ENCODE measurements at regions not wholly inside any gene's neighbourhood (a gene's known extent, or its start where the extent isn't known, plus 50 kb on each side); places are given as distances from the start of the nearest gene placed in this dataset.

DNA sequence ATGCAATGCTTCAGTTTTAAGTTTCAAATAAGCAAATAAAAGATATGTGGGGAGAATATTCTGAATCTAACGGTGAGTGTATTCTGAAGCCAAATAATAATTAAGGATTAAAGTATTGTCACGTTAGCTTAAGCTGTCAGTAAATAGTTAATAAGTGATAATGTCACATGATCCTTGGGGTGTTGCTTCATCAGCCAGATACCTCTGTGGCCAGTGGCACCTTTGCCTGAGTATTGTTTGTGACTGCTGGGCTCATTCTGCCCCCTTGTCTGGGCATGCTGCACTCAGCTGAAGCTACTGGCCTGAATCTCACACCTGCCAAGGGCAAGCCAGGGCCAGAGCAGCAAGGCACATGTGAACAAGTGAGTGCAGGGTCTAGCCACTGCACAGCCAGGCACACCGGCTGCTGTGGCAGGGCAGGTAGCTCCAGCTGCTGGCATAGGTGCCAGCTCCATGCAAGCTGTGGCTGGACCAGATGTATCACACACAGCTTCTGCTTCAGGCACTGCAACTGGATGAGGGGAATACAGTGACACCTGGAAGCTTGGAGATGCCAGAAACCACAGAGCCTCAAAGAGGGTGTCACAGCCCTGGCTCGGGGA is 739.7 kb downstream of the SLC6A15 start:
- no peaks in the 10 kb centered on the region for H3K27me3 Mint-ChIP-seq (ENCODE audit: unreplicated experiment)
- no peak overlapping the region for H3K4me3 Mint-ChIP-seq (ENCODE audit: unreplicated experiment)
- H3K36me3 Mint-ChIP-seq (ENCODE audit: unreplicated experiment) = no peaks in the 10 kb centered on the region
- no peak for TF ChIP-seq CTCF (IDR thresholded peaks at IDR 0.05; ENCODE audit: partially characterized antibody, unreplicated experiment)
- no peaks in the 10 kb centered on the region for H3K9me3 Mint-ChIP-seq (ENCODE audit: unreplicated experiment)
- no peak overlapping the region for H3K27ac Mint-ChIP-seq (ENCODE audit: unreplicated experiment)
- no peak for DNase-seq
- no peaks in the 10 kb centered on the region for H3K4me1 Mint-ChIP-seq (ENCODE audit: low read depth, unreplicated experiment)

GRCh38 chr12:84166812-84167211 is 745.8 kb downstream of the SLC6A15 start:
- no peaks in the 10 kb centered on the region for H3K27me3 Mint-ChIP-seq (ENCODE audit: unreplicated experiment)
- no peaks in the 10 kb centered on the region for H3K4me1 Mint-ChIP-seq (ENCODE audit: low read depth, unreplicated experiment)
- no peak for DNase-seq
- no peaks in the 10 kb centered on the region for H3K36me3 Mint-ChIP-seq (ENCODE audit: unreplicated experiment)
- no peak for TF ChIP-seq CTCF (IDR thresholded peaks at IDR 0.05; ENCODE audit: partially characterized antibody, unreplicated experiment)
- no peaks in the 10 kb centered on the region for H3K9me3 Mint-ChIP-seq (ENCODE audit: unreplicated experiment)
- no peak overlapping the region for H3K4me3 Mint-ChIP-seq (ENCODE audit: unreplicated experiment)
- H3K27ac Mint-ChIP-seq (ENCODE audit: unreplicated experiment) = no peak overlapping the region

DNA sequence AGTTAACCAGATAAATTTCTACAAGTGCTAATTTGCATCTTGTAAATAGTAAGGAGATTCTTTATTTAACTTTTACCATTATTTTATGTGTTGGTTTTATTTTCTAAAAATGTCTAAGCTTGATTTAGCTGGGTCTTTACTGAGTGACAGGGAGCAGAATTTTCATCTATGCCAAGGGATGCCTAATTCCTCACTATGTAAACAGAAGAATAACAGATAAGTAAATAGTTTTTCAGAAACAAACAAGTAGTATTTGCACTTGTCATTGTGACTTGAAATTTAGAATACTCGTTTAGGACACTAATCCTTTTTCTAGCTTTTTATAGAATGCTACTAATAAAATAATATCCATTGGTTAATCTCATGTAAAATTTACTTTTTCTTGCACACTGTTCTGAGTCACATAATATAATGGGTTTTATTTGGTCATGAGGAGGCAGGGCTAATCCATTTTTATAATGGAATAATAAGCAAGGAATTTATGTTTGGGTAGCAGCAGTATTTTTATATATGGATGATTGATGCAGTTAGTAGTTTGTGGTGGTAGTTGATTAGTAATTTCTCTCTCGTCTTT is 746.5 kb downstream of the SLC6A15 start:
- Mint-ChIP-seq H3K36me3 (ENCODE audit: unreplicated experiment) (no peaks in the 10 kb centered on the region), H3K4me1 (ENCODE audit: low read depth, unreplicated experiment) (no peaks in the 10 kb centered on the region), H3K27me3 (ENCODE audit: unreplicated experiment) (no peaks in the 10 kb centered on the region), H3K4me3 (ENCODE audit: unreplicated experiment) (no peak overlapping the region), H3K27ac (ENCODE audit: unreplicated experiment) (no peak overlapping the region), H3K9me3 (ENCODE audit: unreplicated experiment) (no peaks in the 10 kb centered on the region)
- no peak for DNase-seq
- no peak for TF ChIP-seq CTCF (IDR thresholded peaks at IDR 0.05; ENCODE audit: partially characterized antibody, unreplicated experiment)

GRCh38 chr12:84161296-84161695 is 751.3 kb downstream of the SLC6A15 start:
- Mint-ChIP-seq H3K9me3 (ENCODE audit: unreplicated experiment) (no peaks in the 10 kb centered on the region), H3K36me3 (ENCODE audit: unreplicated experiment) (no peaks in the 10 kb centered on the region), H3K27ac (ENCODE audit: unreplicated experiment) (no peak overlapping the region), H3K4me1 (ENCODE audit: low read depth, unreplicated experiment) (no peaks in the 10 kb centered on the region), H3K4me3 (ENCODE audit: unreplicated experiment) (no peak overlapping the region), H3K27me3 (ENCODE audit: unreplicated experiment) (no peaks in the 10 kb centered on the region)
- TF ChIP-seq CTCF (IDR thresholded peaks at IDR 0.05; ENCODE audit: partially characterized antibody, unreplicated experiment) = no peak
- DNase-seq = no peak

DNA sequence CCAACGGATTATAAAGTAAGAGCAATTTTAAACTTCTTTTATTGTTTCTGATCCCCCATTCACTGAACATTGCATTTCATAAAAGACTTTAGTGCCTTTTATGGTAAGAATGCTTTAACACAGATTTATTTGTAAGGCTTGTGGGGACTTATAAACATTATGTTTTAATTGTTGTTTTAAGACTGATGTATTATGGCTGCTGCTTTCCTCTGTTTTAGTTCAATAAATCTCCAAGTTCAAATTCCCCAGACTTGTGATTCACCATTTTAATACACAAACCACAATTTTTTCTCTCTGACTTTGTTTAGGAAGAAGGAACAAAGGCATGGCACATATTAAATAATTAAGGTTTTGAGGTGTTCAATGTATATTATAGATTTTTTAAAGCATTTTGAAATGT is 753.3 kb downstream of the SLC6A15 start:
- DNase-seq = no peak
- TF ChIP-seq CTCF (IDR thresholded peaks at IDR 0.05; ENCODE audit: partially characterized antibody, unreplicated experiment) = no peak
- H3K9me3 Mint-ChIP-seq (ENCODE audit: unreplicated experiment) = no peaks in the 10 kb centered on the region
- no peaks in the 10 kb centered on the region for H3K36me3 Mint-ChIP-seq (ENCODE audit: unreplicated experiment)
- H3K4me3 Mint-ChIP-seq (ENCODE audit: unreplicated experiment) = no peak overlapping the region
- no peaks in the 10 kb centered on the region for H3K27me3 Mint-ChIP-seq (ENCODE audit: unreplicated experiment)
- no peaks in the 10 kb centered on the region for H3K4me1 Mint-ChIP-seq (ENCODE audit: low read depth, unreplicated experiment)
- H3K27ac Mint-ChIP-seq (ENCODE audit: unreplicated experiment) = no peak overlapping the region

Measured in glutamatergic neuron (in vitro differentiated cells).